GM12878 (cell line): ENCODE measurements at regions not wholly inside any gene's neighbourhood (a gene's known extent, or its start where the extent isn't known, plus 50 kb on each side); places are given as distances from the start of the nearest gene placed in this dataset.
A peak's percentile ranks its signal among the peaks of the same experiment; 100 is the strongest.

Experiments used
- ATAC-seq: fragments of 200-7000 bp; cut with Tn5 transposase; 3 replicates; pipeline ENCODE4 v1.9.1; 2020; ENCODE audit warnings: mild to moderate bottlenecking, moderate library complexity
- BruUV-seq: library from RNA; stranded (reverse); fragments of 400-500 nt; replicated peaks from 2 replicates; lab custom pipeline; 2021; lab: Mats Ljungman, UMichigan
- CTCF ChIA-PET: fragments of 300-600 bp; sonication (Branson Sonifier 250); formaldehyde crosslinking; extraction: SDS; loops from one replicate; lab custom pipeline; 2021; ENCODE audit warnings: inconsistent platforms; lab: Yijun Ruan, JAX
- POLR2A ChIA-PET: fragments of 350-600 bp; formaldehyde crosslinking; extraction: SDS; loops from one replicate; lab custom pipeline; 2021; ENCODE audit warnings: inconsistent platforms; lab: Charles Lee
- RAD21 ChIA-PET: fragments of 300-600 bp; sonication (Branson Sonifier 250); formaldehyde crosslinking; loops from one replicate; lab custom pipeline; 2023; ENCODE audit warnings: antibody characterized with exemption; ENCODE audit not compliant: unreplicated experiment; lab: Charles Lee
- SMC1A ChIA-PET: fragments of 300-600 bp; sonication (Branson Sonifier 250); formaldehyde crosslinking; loops from one replicate; lab custom pipeline; 2023; ENCODE audit not compliant: unreplicated experiment, uncharacterized antibody; lab: Charles Lee
- DNase-seq: peaks from one replicate; pipeline ENCODE4 v3.0.0-alpha.2; 2011; ENCODE audit warnings: low read depth, low spot score
- FAIRE-seq: peaks from 3 replicates; lab custom pipeline; 2011; peaks lifted over from hg19 to GRCh38; lab: Jason Lieb, UNC
- H2AFZ ChIP-seq: 2 replicates; pipeline ENCODE4 v1.6.0; 2011; ENCODE audit warnings: low read depth, low read length, control low read depth; ENCODE audit not compliant: control insufficient read depth
- H3K27ac ChIP-seq: 2 replicates; pipeline ENCODE4 v1.5.1; 2011; ENCODE audit warnings: control low read depth; ENCODE audit not compliant: control insufficient read depth, insufficient read depth
- H3K27me3 ChIP-seq, 2 experiments: replicated peaks in 1 of 2; 2 replicates each; pipeline versions ENCODE4 v1.6.0 to v1.6.1; 2011; ENCODE audit warnings: low read length in 1 of 2; ENCODE audit not compliant: control insufficient read depth in 2 of 2, insufficient read depth in 2 of 2
- H3K36me3 ChIP-seq, 2 experiments: 2 replicates each; pipeline ENCODE4 v1.5.1; 2011; ENCODE audit warnings: low read length in 1 of 2; ENCODE audit not compliant: control insufficient read depth in 2 of 2, insufficient read depth in 2 of 2
- H3K4me1 ChIP-seq: 2 replicates; pipeline ENCODE4 v1.6.1; 2011; ENCODE audit warnings: mild to moderate bottlenecking, low read length, moderate library complexity, mixed read lengths; ENCODE audit not compliant: control insufficient read depth, insufficient read depth
- H3K4me2 ChIP-seq: 2 replicates; pipeline ENCODE4 v1.6.0; 2011; ENCODE audit warnings: control low read depth; ENCODE audit not compliant: control insufficient read depth, insufficient read depth
- H3K4me3 ChIP-seq: fragments of 200-600 bp; sonication (generic); 2 replicates; pipeline ENCODE4 v1.5.1; 2016
- H3K79me2 ChIP-seq: 2 replicates; pipeline ENCODE4 v1.6.0; 2011; ENCODE audit warnings: low read length; ENCODE audit not compliant: control insufficient read depth, insufficient read depth
- H3K9ac ChIP-seq: 2 replicates; pipeline ENCODE4 v1.8.0; 2011; ENCODE audit warnings: low read length, control low read depth, mixed read lengths; ENCODE audit not compliant: control insufficient read depth, insufficient read depth
- H3K9me3 ChIP-seq: replicated peaks from 3 replicates; pipeline ENCODE4 v1.5.1; 2011; ENCODE audit warnings: mild to moderate bottlenecking, low read length; ENCODE audit not compliant: control insufficient read depth, insufficient read depth
- H4K20me1 ChIP-seq: 2 replicates; pipeline ENCODE4 v1.6.0; 2011; ENCODE audit not compliant: control insufficient read depth, insufficient read depth
- BMI1 ChIP-seq: fragments of 450-650 bp; IDR thresholded peaks from 2 replicates; pipeline ENCODE4 v1.6.1; 2016; ENCODE audit warnings: mild to moderate bottlenecking, moderate library complexity, borderline replicate concordance
- BRCA1 ChIP-seq: IDR thresholded peaks from 2 replicates; pipeline ENCODE4 v1.6.1; 2011; ENCODE audit warnings: low read depth, low read length, improper control_type of control experiment
- CBX3 ChIP-seq: fragments of 200-600 bp; sonication (generic); IDR thresholded peaks from 2 replicates; pipeline ENCODE4 v1.6.1; 2016; ENCODE audit warnings: low read depth, borderline replicate concordance
- CREM ChIP-seq: IDR thresholded peaks from 2 replicates; pipeline ENCODE4 v1.6.1; 2014; ENCODE audit warnings: antibody characterized with exemption, low read depth
- EZH2 ChIP-seq: IDR thresholded peaks from 2 replicates; pipeline ENCODE4 v1.6.1; 2012; ENCODE audit warnings: low read depth, mild to moderate bottlenecking, control low read depth, inconsistent platforms, low read length, borderline replicate concordance; ENCODE audit not compliant: control insufficient read depth
- IKZF1 ChIP-seq: fragments of 450-650 bp; conservative IDR thresholded peaks from 2 replicates; pipeline ENCODE4 v1.6.1; 2017; ENCODE audit warnings: antibody characterized with exemption, mild to moderate bottlenecking
- IKZF2 ChIP-seq, 2 experiments: fragments of 450-650 bp; IDR thresholded peaks; 2 replicates each; pipeline ENCODE4 v1.6.1; 2017; ENCODE audit warnings: mild to moderate bottlenecking in 2 of 2, moderate library complexity in 2 of 2
- MEF2B ChIP-seq: fragments of 450-650 bp; IDR thresholded peaks from 2 replicates; pipeline ENCODE4 v1.6.1; 2018; ENCODE audit warnings: mild to moderate bottlenecking, moderate library complexity; ENCODE audit not compliant: partially characterized antibody, poor library complexity, severe bottlenecking
- MTA2 ChIP-seq: fragments of 450-650 bp; IDR thresholded peaks from 2 replicates; pipeline ENCODE4 v1.6.1; 2016; ENCODE audit warnings: low read depth, mild to moderate bottlenecking, moderate library complexity
- MXI1 ChIP-seq: fragments of 150-350 bp; IDR thresholded peaks from 2 replicates; pipeline ENCODE4 v1.6.1; 2011; ENCODE audit warnings: low read depth, mild to moderate bottlenecking, inconsistent platforms, low read length, improper control_type of control experiment
- PML ChIP-seq: IDR thresholded peaks from 2 replicates; pipeline ENCODE4 v1.6.1; 2012; ENCODE audit warnings: low read length, inconsistent platforms
- POLR2A ChIP-seq: IDR thresholded peaks from 2 replicates; pipeline ENCODE4 v1.6.1; 2011; ENCODE audit warnings: low read depth, mild to moderate bottlenecking, low read length
- SP1 ChIP-seq: IDR thresholded peaks from one replicate; pipeline ENCODE4 v1.6.1; 2011; ENCODE audit warnings: low read depth, low read length
- SPI1 ChIP-seq: IDR thresholded peaks from 2 replicates; pipeline ENCODE4 v1.6.1; 2011; ENCODE audit warnings: low read depth, mild to moderate bottlenecking, low read length, moderate library complexity, borderline replicate concordance; ENCODE audit not compliant: insufficient read depth
- TAF1 ChIP-seq: IDR thresholded peaks from 2 replicates; pipeline ENCODE4 v1.6.1; 2011; ENCODE audit warnings: mild to moderate bottlenecking, low read depth, low read length, borderline replicate concordance
- TARDBP ChIP-seq: IDR thresholded peaks from 2 replicates; pipeline ENCODE4 v1.6.1; 2016; ENCODE audit warnings: borderline replicate concordance
- ZBED1 ChIP-seq: IDR thresholded peaks from 2 replicates; pipeline ENCODE4 v1.6.1; 2016; ENCODE audit warnings: borderline replicate concordance
- ZBTB33 ChIP-seq: fragments of 450-650 bp; IDR thresholded peaks from 2 replicates; pipeline ENCODE4 v1.6.1; 2017; ENCODE audit warnings: mild to moderate bottlenecking
- ZNF24 ChIP-seq: fragments of 450-650 bp; IDR thresholded peaks from 2 replicates; pipeline ENCODE4 v1.6.1; 2017; ENCODE audit warnings: antibody characterized with exemption, mild to moderate bottlenecking
- WGBS: methylation state at CpG from one replicate; pipeline ENCODE4 v1.1.6; 2016; ENCODE audit warnings: low lambda C conversion rate; ENCODE audit not compliant: insufficient replicate concordance, insufficient coverage; ENCODE audit errors: missing lambda C conversion rate; 5-methylcytosine and 5-hydroxymethylcytosine counted together
- in situ Hi-C: fragments of 300-500 bp; cut with MboI; formaldehyde crosslinking; loops from 9 replicates; pipeline ENCODE4 v1.14.3; 2018; ENCODE audit warnings: mixed read lengths
- intact Hi-C: fragments of 100-400 bp; cut with micrococcal nuclease; formaldehyde crosslinking; loops from one replicate; pipeline ENCODE4 v1.14.2; 2022; ENCODE audit not compliant: unreplicated experiment
- TF ChIP-seq, protein P1 (sequence below): fragments of 450-650 bp; IDR thresholded peaks from 2 replicates; pipeline ENCODE4 v1.6.1; 2017; ENCODE audit warnings: antibody characterized with exemption, mild to moderate bottlenecking, moderate library complexity
- TF ChIP-seq, protein P2 (sequence below): IDR thresholded peaks from 2 replicates; pipeline ENCODE4 v1.6.1; 2011; ENCODE audit warnings: borderline replicate concordance, low read depth, mild to moderate bottlenecking, moderate library complexity, mixed read lengths, low read length; ENCODE audit not compliant: insufficient read depth; ENCODE audit errors: extremely low read length

- peak; percentile 74 for ATAC-seq
- Histone ChIP-seq H3K36me3 (no peaks in the 10 kb centered on the region), H3K9me3 (no peaks in the 10 kb centered on the region), H4K20me1 (no peaks in the 10 kb centered on the region), H3K27ac (no peak overlapping the region; the same call in 1 of the 2 replicates), H3K79me2 (no peaks in the 10 kb centered on the region), H3K4me1 (peaks cover 17% of the 10 kb centered on the region), H3K4me3 (no peak overlapping the region), H3K27me3 (no peaks in the 10 kb centered on the region), H2AFZ (peak overlapping the region; percentile 4; the same call in 1 of the 2 replicates), H3K4me2 (peak overlapping the region; percentile 41), H3K9ac (no peak overlapping the region)
- intact Hi-C loops (no loop called here), in situ Hi-C loops (no loop called here)
- SMC1A ChIA-PET, result interaction anchor here (1.0 to 5.2 kb wide), 7 partner anchors 9 to 182 kb away, joined by 4 to 31 read pairs (median 6); no protein-coding TSS in a partner anchor
- CTCF ChIA-PET, result interaction anchor here (0.9 to 1.8 kb wide), 3 partner anchors 8 to 117 kb away, joined by 3 to 5 read pairs (median 4); no protein-coding TSS in a partner anchor
- 7% methylated on average over 7 of the region's 7 CpGs for WGBS
- BruUV-seq, result no TSS peak
- RAD21 ChIA-PET, result interaction anchor here (1.1 to 1.5 kb wide), 5 partner anchors 11 to 94 kb away, joined by 3 to 6 read pairs (median 4); no protein-coding TSS in a partner anchor
- no peak for FAIRE-seq
- no peak for DNase-seq
- POLR2A ChIA-PET, result no interaction called here
- no peak for TF ChIP-seq TAF1
- no peak for TF ChIP-seq CBX3
- TF ChIP-seq CREM, result no peak
- peak; percentile 80 for TF ChIP-seq SPI1
- TF ChIP-seq IKZF1, result peak; percentile 64
- TF ChIP-seq PML, result no peak
- TF ChIP-seq MTA2, result no peak
- no peak for TF ChIP-seq POLR2A
- TF ChIP-seq TARDBP, result no peak
- TF ChIP-seq EZH2, result no peak
- TF ChIP-seq ZBTB33, result no peak
- TF ChIP-seq MXI1, result peak; percentile 22; the same call in 1 of the 2 replicates
- peak in 1 of 2 experiments; percentile 17; a peak in 2 of 4 replicates for TF ChIP-seq IKZF2 (IDR thresholded peaks at IDR 0.05)
- no peak for TF ChIP-seq SP1
- TF ChIP-seq, protein P1, sequence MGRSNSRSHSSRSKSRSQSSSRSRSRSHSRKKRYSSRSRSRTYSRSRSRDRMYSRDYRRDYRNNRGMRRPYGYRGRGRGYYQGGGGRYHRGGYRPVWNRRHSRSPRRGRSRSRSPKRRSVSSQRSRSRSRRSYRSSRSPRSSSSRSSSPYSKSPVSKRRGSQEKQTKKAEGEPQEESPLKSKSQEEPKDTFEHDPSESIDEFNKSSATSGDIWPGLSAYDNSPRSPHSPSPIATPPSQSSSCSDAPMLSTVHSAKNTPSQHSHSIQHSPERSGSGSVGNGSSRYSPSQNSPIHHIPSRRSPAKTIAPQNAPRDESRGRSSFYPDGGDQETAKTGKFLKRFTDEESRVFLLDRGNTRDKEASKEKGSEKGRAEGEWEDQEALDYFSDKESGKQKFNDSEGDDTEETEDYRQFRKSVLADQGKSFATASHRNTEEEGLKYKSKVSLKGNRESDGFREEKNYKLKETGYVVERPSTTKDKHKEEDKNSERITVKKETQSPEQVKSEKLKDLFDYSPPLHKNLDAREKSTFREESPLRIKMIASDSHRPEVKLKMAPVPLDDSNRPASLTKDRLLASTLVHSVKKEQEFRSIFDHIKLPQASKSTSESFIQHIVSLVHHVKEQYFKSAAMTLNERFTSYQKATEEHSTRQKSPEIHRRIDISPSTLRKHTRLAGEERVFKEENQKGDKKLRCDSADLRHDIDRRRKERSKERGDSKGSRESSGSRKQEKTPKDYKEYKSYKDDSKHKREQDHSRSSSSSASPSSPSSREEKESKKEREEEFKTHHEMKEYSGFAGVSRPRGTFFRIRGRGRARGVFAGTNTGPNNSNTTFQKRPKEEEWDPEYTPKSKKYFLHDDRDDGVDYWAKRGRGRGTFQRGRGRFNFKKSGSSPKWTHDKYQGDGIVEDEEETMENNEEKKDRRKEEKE, result no peak
- peak; percentile 33 for TF ChIP-seq MEF2B
- TF ChIP-seq, protein P2, sequence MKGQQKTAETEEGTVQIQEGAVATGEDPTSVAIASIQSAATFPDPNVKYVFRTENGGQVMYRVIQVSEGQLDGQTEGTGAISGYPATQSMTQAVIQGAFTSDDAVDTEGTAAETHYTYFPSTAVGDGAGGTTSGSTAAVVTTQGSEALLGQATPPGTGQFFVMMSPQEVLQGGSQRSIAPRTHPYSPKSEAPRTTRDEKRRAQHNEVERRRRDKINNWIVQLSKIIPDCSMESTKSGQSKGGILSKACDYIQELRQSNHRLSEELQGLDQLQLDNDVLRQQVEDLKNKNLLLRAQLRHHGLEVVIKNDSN, result no peak
- no peak for TF ChIP-seq ZBED1
- no peak for TF ChIP-seq BMI1
- TF ChIP-seq ZNF24, result no peak
- TF ChIP-seq BRCA1, result no peak
Measured at GRCh38 chr2:7609556-7609955, 692.3 kb downstream of the RNF144A start.
